GM12873 (cell line): ENCODE measurements at regions not wholly inside any gene's neighbourhood (a gene's known extent, or its start where the extent isn't known, plus 50 kb on each side); places are given as distances from the start of the nearest gene placed in this dataset.

Experiments
- CTCF ChIP-seq: IDR thresholded peaks from 2 replicates; pipeline ENCODE4 v1.5.1; 2012; ENCODE audit warnings: low read depth, mild to moderate bottlenecking, moderate library complexity, low read length, control low read depth; ENCODE audit not compliant: insufficient read depth; ENCODE audit errors: missing control alignments

GRCh38 chr18:38957736-38958135, 1392.1 kb upstream of the CELF4 start:
- TF ChIP-seq CTCF = no peak

- no peak for TF ChIP-seq CTCF
These were observed 1390.5 kb upstream of the CELF4 start for GRCh38 chr18:38956068-38956467.

GRCh38 chr18:38951633-38952032, 1386.0 kb upstream of the CELF4 start:
- no peak for TF ChIP-seq CTCF

GRCh38 chr18:38948436-38948835, 1382.8 kb upstream of the CELF4 start:
- TF ChIP-seq CTCF = no peak

- TF ChIP-seq CTCF = no peak
These were observed 1378.9 kb upstream of the CELF4 start for GRCh38 chr18:38944446-38945024.

- TF ChIP-seq CTCF = no peak
These were observed 1376.3 kb upstream of the CELF4 start for GRCh38 chr18:38941711-38942561.

- TF ChIP-seq CTCF = no peak
These were observed 1375.4 kb upstream of the CELF4 start for GRCh38 chr18:38940863-38941531.
